BE2C (cell line): ENCODE measurements at regions not wholly inside any gene's neighbourhood (a gene's known extent, or its start where the extent isn't known, plus 50 kb on each side); places are given as distances from the start of the nearest gene placed in this dataset.
"Not testable (repeated sequence)": the region's sequence is repeated elsewhere in the genome, so short reads cannot be mapped to it uniquely, and the experiment has no call there.

Experiments
- DNase-seq: peaks from one replicate; pipeline ENCODE4 v3.0.0-alpha.2; 2020
- H3K27me3 ChIP-seq: fragments of 250-450 bp; sonication (Bioruptor Pico); 2 replicates; pipeline ENCODE4 v1.5.1; 2020; ENCODE audit warnings: mild to moderate bottlenecking
- H3K36me3 ChIP-seq: fragments of 250-450 bp; sonication (Bioruptor Pico); 2 replicates; pipeline ENCODE4 v1.5.1; 2020; ENCODE audit warnings: mild to moderate bottlenecking
- H3K4me1 ChIP-seq: fragments of 250-450 bp; sonication (Bioruptor Pico); 2 replicates; pipeline ENCODE4 v1.5.1; 2020
- H3K4me3 ChIP-seq: 2 replicates; pipeline ENCODE4 v1.5.1; 2011; ENCODE audit warnings: low read depth, low read length
- H3K9me3 ChIP-seq: fragments of 250-450 bp; sonication (Bioruptor Pico); 2 replicates; pipeline ENCODE4 v1.5.1; 2020
- TF ChIP-seq, protein P1 (sequence below): IDR thresholded peaks from 2 replicates; pipeline ENCODE4 v1.5.1; 2012; ENCODE audit warnings: mild to moderate bottlenecking, low read depth, low read length

DNA sequence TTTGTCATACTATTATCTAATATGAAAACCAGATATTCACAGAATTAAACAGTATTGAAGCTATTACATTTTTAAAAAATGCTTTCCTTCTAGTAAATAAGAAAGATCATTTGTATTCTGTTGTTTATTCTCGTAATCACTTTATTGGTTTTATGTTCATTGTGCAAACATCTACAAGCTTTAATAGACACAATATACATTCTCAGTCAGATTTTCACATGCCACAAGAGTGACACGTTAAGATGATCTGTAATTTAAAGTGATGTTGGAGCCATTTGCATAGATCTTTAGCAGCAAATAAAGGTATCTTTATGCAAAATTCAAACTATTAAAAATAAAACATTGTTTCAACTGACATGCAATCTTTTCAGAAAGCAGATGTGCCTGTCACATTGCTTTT, 469.9 kb downstream of the PCDH11X start:
- TF ChIP-seq, protein P1, sequence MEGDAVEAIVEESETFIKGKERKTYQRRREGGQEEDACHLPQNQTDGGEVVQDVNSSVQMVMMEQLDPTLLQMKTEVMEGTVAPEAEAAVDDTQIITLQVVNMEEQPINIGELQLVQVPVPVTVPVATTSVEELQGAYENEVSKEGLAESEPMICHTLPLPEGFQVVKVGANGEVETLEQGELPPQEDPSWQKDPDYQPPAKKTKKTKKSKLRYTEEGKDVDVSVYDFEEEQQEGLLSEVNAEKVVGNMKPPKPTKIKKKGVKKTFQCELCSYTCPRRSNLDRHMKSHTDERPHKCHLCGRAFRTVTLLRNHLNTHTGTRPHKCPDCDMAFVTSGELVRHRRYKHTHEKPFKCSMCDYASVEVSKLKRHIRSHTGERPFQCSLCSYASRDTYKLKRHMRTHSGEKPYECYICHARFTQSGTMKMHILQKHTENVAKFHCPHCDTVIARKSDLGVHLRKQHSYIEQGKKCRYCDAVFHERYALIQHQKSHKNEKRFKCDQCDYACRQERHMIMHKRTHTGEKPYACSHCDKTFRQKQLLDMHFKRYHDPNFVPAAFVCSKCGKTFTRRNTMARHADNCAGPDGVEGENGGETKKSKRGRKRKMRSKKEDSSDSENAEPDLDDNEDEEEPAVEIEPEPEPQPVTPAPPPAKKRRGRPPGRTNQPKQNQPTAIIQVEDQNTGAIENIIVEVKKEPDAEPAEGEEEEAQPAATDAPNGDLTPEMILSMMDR, result no peak
- no peak overlapping the region for H3K4me3 ChIP-seq

DNA sequence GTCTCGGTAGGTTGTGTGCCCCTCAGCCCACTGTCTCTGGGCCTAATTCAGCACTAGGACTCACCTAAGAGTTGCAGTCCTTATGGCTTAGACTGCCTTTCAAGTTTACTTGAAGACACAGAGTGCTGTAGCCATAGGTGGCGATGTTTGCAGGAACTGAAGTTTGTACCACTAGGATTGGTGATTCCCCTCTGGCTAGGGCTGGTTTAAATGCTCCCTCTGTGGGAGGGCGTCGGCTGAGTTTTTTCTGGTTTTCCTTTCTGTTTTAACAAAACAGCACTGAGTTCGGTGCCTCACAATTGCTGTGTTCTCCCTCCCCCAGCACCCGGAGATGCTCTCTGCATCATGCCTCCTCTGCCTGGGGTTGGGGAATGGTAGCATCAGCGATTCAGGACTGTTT, 480.9 kb downstream of the PCDH11X start:
- H3K9me3 ChIP-seq, result no peaks in the 10 kb centered on the region
- DNase-seq, result no peak
- TF ChIP-seq, protein P1, result no peak
- H3K4me1 ChIP-seq, result no peaks in the 10 kb centered on the region
- H3K27me3 ChIP-seq, result no peaks in the 10 kb centered on the region
- H3K36me3 ChIP-seq, result no peaks in the 10 kb centered on the region
- no peak overlapping the region for H3K4me3 ChIP-seq

More for the DNA sequence above, 469.9 kb downstream of the PCDH11X start:
- DNase-seq, result no peak
- no peaks in the 10 kb centered on the region for H3K4me1 ChIP-seq
- no peaks in the 10 kb centered on the region for H3K9me3 ChIP-seq
- H3K27me3 ChIP-seq, result no peaks in the 10 kb centered on the region
- H3K36me3 ChIP-seq, result no peaks in the 10 kb centered on the region

DNA sequence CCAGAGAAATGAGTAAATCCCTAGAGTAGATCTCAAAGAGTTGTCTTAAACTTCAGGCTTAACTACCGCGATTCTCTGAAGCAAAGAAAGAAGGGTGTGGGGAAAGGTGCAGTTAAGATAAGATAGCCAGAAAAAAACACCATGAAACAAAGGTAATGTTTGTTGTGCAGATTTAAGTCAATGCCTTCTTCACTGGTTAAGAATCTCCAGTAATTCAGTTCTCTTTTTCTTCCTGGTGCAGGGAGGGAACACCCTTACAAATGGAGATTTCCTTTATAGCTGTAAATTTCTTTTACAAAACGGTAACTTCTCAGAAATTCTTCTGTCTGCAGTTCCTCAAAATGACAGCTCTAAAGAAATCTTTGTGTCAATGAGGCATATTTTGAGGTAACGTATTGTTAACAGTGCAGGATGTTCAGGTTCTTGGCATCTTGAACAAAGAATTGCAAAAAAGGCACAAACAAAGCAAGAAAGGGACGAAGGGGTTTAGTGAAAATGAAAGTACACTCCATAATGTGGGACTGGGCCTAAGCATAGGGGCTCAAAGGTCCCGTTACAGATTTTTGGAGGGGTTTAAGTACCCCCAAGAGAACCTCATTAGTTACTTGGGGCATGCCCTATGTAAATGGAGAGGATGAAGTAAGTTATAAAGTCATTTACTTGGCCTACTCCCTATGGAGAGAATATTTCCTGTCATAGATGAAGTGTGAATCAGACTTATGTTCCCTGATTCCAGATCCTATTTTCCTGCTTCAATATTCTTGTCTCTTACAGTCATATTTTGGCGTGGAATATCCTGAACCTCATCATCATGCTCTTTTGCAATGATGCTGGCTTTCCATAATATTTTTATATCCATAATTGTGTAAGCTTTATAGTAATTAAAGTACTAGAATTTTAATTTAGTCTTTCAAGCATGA, 492.0 kb downstream of the PCDH11X start:
- H3K36me3 ChIP-seq, result no peaks in the 10 kb centered on the region
- H3K9me3 ChIP-seq, result no peaks in the 10 kb centered on the region
- H3K4me3 ChIP-seq, result no peak overlapping the region
- DNase-seq, result no peak
- H3K27me3 ChIP-seq, result no peaks in the 10 kb centered on the region
- TF ChIP-seq, protein P1, result no peak
- no peaks in the 10 kb centered on the region for H3K4me1 ChIP-seq

DNA sequence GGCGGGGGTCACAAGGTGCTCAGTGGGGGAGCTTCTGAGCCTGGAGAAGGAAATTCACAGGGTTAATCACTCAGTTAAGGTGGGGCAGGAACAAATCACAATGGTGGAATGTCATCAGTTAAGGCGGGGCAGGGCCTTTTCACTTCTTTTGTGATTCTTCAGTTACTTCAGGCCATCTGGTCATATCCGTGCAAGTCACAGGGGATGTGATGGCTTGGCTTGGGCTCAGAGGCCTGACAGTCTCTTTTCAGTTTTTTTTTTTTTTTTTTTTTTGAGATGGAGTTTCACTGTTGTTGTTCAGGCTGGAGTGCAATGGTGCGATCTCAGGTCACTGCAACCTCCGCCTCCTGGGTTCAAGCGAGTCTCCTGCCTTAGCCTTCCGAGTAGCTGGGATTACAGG, 499.4 kb downstream of the PCDH11X start:
- H3K4me1 ChIP-seq, H3K4me3 ChIP-seq, H3K27me3 ChIP-seq, H3K36me3 ChIP-seq, H3K9me3 ChIP-seq, DNase-seq: not testable (repeated sequence)

DNA sequence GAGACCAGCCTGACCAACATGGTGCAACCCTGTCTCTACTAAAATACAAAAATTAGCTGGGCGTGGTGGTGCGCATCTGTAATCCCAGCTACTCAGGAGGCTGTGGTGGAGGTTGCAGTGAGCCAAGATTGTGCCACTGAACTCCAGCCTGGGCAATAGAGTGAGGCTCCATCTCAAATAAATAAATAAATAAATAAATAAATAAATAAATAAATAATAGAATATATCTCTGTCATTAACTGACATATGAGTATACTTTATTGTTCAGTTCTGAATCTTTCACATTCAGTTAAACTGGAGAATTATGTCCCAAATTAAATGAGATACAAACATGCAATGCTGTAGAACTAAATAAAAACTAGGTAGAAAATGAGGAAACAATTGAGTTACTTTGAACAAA, 501.2 kb downstream of the PCDH11X start:
- not testable (repeated sequence) for DNase-seq, H3K36me3 ChIP-seq, H3K4me3 ChIP-seq, H3K9me3 ChIP-seq, H3K4me1 ChIP-seq, H3K27me3 ChIP-seq

DNA sequence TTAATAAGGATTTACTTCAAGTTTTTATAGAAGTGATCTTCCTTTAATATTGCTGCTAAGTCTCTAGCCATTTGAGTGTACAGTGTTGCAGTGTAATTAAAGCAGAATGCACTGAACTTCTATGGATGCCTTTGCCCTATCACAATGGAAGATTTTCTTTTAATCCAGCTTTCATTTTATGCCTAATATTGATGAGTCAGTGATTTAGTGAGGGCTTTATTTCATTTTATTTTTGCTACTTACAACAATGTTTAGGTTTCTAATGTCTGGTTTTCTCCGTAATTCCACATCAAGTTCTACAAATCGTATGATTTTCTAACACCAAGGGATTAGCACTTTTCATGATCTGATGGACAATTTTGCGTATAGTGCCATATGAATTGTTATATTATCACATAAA, 504.1 kb downstream of the PCDH11X start:
- no peak for DNase-seq
- TF ChIP-seq, protein P1, result no peak
- no peak overlapping the region for H3K4me3 ChIP-seq

DNA sequence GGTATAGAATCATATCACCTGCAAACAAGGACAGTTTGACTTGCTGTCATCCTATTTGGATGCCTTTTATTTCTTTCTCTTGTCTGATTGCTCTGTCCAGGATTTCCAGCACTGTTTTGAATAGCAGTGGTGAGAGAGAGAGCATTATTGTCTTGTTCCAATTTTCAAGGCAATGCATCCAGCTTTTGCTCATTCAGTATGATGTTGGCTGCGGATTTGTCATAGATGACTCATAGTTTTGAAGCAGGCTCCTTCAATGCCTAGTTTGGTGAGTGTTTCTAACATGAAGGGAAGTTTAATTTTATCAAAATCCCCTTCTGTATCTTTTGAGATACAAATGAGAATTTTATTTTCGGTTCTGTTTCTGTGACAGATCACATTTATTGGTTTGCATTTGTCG, 518.9 kb downstream of the PCDH11X start:
- H3K4me1 ChIP-seq, H3K9me3 ChIP-seq, H3K36me3 ChIP-seq, DNase-seq, H3K27me3 ChIP-seq, H3K4me3 ChIP-seq: not testable (repeated sequence)

More for the DNA sequence above, 504.1 kb downstream of the PCDH11X start:
- H3K4me1 ChIP-seq, result no peaks in the 10 kb centered on the region
- H3K36me3 ChIP-seq, result no peaks in the 10 kb centered on the region
- no peaks in the 10 kb centered on the region for H3K9me3 ChIP-seq
- H3K27me3 ChIP-seq, result no peaks in the 10 kb centered on the region

DNA sequence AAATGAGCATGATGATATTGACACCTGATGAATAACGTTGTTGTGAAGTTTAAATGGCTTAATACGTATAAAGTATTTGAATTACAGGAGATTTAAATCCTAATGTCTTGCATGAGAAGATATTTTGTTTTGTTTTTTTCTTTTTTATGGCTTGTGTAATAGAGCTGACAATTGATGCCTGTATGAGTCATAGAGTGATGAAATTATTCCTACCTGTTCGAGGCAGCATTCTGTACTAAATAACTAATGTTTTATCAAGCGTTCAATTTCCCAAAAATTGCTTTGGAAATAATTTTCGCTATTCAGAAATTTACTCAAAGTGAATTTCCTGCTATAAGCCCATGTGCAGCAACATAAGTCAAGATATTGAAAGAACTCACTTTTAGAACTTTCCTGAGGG, 554.0 kb downstream of the PCDH11X start:
- H3K4me3 ChIP-seq, H3K4me1 ChIP-seq, DNase-seq, H3K36me3 ChIP-seq, H3K9me3 ChIP-seq, H3K27me3 ChIP-seq: not testable (repeated sequence)

DNA sequence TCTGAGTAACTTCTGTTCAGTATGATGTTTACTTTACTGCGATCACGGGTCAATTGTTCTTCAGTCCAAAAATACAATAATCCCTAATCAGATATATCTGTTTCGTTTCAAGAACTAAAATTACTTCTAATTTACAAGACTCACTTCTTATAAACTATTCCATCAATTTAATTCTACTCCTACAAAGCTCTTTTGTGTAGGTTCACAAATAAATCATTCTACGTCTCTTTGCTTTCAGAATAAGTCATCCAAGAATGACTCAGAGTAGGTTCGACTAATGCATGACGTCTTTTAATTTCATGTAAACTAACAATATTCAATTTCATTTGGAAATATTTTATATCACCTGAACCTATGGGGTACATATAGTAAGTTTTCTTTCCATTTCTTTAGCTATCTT, 571.9 kb downstream of the PCDH11X start:
- not testable (repeated sequence) for H3K36me3 ChIP-seq, H3K27me3 ChIP-seq, H3K4me1 ChIP-seq, H3K4me3 ChIP-seq, DNase-seq, H3K9me3 ChIP-seq
